ENCODE measurements at regions not wholly inside any gene's neighbourhood (a gene's known extent, or its start where the extent isn't known, plus 50 kb on each side); places are given as distances from the start of the nearest gene placed in this dataset.

GRCh38 chr7:13692548-13692947 lies 296.9 kb downstream of the ETV1 start:
- TF ChIP-seq POLR2AphosphoS5 (IDR thresholded peaks at IDR 0.05; ENCODE audit: low read depth, low read length) (no peak), REST (IDR thresholded peaks at IDR 0.05; ENCODE audit: insufficient read depth in 1 of 2, low read depth in 2 of 2, low read length in 2 of 2) (no peak)
